Gastrocnemius medialis (tissue), 4 donors: ENCODE measurements at regions not wholly inside any gene's neighbourhood (a gene's known extent, or its start where the extent isn't known, plus 50 kb on each side); places are given as distances from the start of the nearest gene placed in this dataset.

Source experiments
- CTCF ChIP-seq, 5 experiments: fragments of 450-650 bp in 3 of 5; fragments of 200-600 bp in 2 of 5; sonication (generic) in 2 of 5; IDR thresholded peaks in 4 of 5; conservative IDR thresholded peaks in 1 of 5; 1 replicate in 4 of 5; 2 replicates in 1 of 5; pipeline ENCODE4 v1.5.1; 2016 to 2019; ENCODE audit warnings: antibody characterized with exemption in 5 of 5, mild to moderate bottlenecking in 3 of 5, moderate library complexity in 3 of 5
- POLR2A ChIP-seq, 2 donors: fragments of 450-650 bp; IDR thresholded peaks; one replicate each; pipeline ENCODE4 v1.6.1; 2017; ENCODE audit warnings: antibody characterized with exemption in 2 of 2, mild to moderate bottlenecking in 2 of 2, moderate library complexity in 2 of 2

GRCh38 chr14:96662116-96662970 lies 134.8 kb upstream of the VRK1 start:
- TF ChIP-seq CTCF (IDR thresholded peaks at IDR 0.05 in 4 of 5, conservative IDR thresholded peaks at IDR 0.05 in 1 of 5) (no peak), POLR2A (IDR thresholded peaks at IDR 0.05) (no peak)
